ENCODE measurements at regions not wholly inside any gene's neighbourhood (a gene's known extent, or its start where the extent isn't known, plus 50 kb on each side); places are given as distances from the start of the nearest gene placed in this dataset.
A peak's percentile ranks its signal among the peaks of the same experiment; 100 is the strongest.

- DNase-seq = no peak
- no peak overlapping the region for H3K4me3 ChIP-seq
- H3K27ac ChIP-seq = no peak overlapping the region
- H3K9me3 ChIP-seq (replicated peaks) = peaks cover 9% of the 10 kb centered on the region; the same call in 1 of the 2 replicates
- H3K36me3 ChIP-seq = no peaks in the 10 kb centered on the region
- H3K4me1 ChIP-seq = peaks cover 24% of the 10 kb centered on the region
- H3K27me3 ChIP-seq = no peaks in the 10 kb centered on the region
These were observed 222.5 kb upstream of the PMEPA1 start for GRCh38 chr20:57932227-57932864.

- H3K27ac ChIP-seq = no peak overlapping the region
These were observed 220.5 kb upstream of the PMEPA1 start for GRCh38 chr20:57930351-57930750.

GRCh38 chr20:57928181-57928967 is 218.6 kb upstream of the PMEPA1 start:
- DNase-seq = peak; percentile 76 to 83
- Histone ChIP-seq H3K4me3 (no peak overlapping the region), H3K4me1 (peaks cover 25% of the 10 kb centered on the region), H3K36me3 (no peaks in the 10 kb centered on the region), H3K9me3 (replicated peaks) (peaks cover 31% of the 10 kb centered on the region), H3K27ac (peak overlapping the region; percentile 60), H3K27me3 (no peaks in the 10 kb centered on the region)

More at GRCh38 chr20:57930351-57930750, 220.5 kb upstream of the PMEPA1 start:
- H3K36me3 ChIP-seq = no peaks in the 10 kb centered on the region
- no peaks in the 10 kb centered on the region for H3K27me3 ChIP-seq
- H3K4me3 ChIP-seq = no peak overlapping the region
- no peak for DNase-seq
- peaks cover 25% of the 10 kb centered on the region for H3K4me1 ChIP-seq
- peaks cover 25% of the 10 kb centered on the region for H3K9me3 ChIP-seq (replicated peaks)

- H3K9me3 ChIP-seq (replicated peaks) = peaks cover 31% of the 10 kb centered on the region
- no peaks in the 10 kb centered on the region for H3K36me3 ChIP-seq
- H3K4me3 ChIP-seq = no peak overlapping the region
- H3K27me3 ChIP-seq = no peaks in the 10 kb centered on the region
- H3K27ac ChIP-seq = peak overlapping the region; percentile 60
- peaks cover 19% of the 10 kb centered on the region for H3K4me1 ChIP-seq
- DNase-seq = no peak
These were observed 217.6 kb upstream of the PMEPA1 start for GRCh38 chr20:57927376-57927775.

GRCh38 chr20:57922706-57923105 is 212.9 kb upstream of the PMEPA1 start:
- DNase-seq = no peak
- peaks cover 14% of the 10 kb centered on the region for H3K4me1 ChIP-seq

GRCh38 chr20:57922083-57922482 is 212.3 kb upstream of the PMEPA1 start:
- DNase-seq = no peak
- no peak overlapping the region for H3K4me3 ChIP-seq
- no peaks in the 10 kb centered on the region for H3K27me3 ChIP-seq
- no peak overlapping the region for H3K27ac ChIP-seq
- H3K9me3 ChIP-seq (replicated peaks) = peaks cover 21% of the 10 kb centered on the region
- H3K36me3 ChIP-seq = no peaks in the 10 kb centered on the region
- H3K4me1 ChIP-seq = peaks cover 15% of the 10 kb centered on the region

More at GRCh38 chr20:57922706-57923105, 212.9 kb upstream of the PMEPA1 start:
- no peaks in the 10 kb centered on the region for H3K27me3 ChIP-seq
- H3K36me3 ChIP-seq = no peaks in the 10 kb centered on the region
- H3K4me3 ChIP-seq = no peak overlapping the region
- H3K9me3 ChIP-seq (replicated peaks) = peaks cover 22% of the 10 kb centered on the region
- H3K27ac ChIP-seq = no peak overlapping the region

GRCh38 chr20:57921676-57922075 is 211.9 kb upstream of the PMEPA1 start:
- peaks cover 19% of the 10 kb centered on the region for H3K4me1 ChIP-seq
- H3K4me3 ChIP-seq = no peak overlapping the region

GRCh38 chr20:57920971-57921370 is 211.2 kb upstream of the PMEPA1 start:
- no peak for DNase-seq
- Histone ChIP-seq H3K9me3 (replicated peaks) (peaks cover 16% of the 10 kb centered on the region), H3K27ac (no peak overlapping the region), H3K36me3 (no peaks in the 10 kb centered on the region), H3K4me1 (peaks cover 21% of the 10 kb centered on the region), H3K4me3 (no peak overlapping the region), H3K27me3 (no peaks in the 10 kb centered on the region)

More at GRCh38 chr20:57921676-57922075, 211.9 kb upstream of the PMEPA1 start:
- H3K36me3 ChIP-seq = no peaks in the 10 kb centered on the region
- H3K27me3 ChIP-seq = no peaks in the 10 kb centered on the region
- H3K27ac ChIP-seq = no peak overlapping the region
- H3K9me3 ChIP-seq (replicated peaks) = peaks cover 17% of the 10 kb centered on the region
- no peak for DNase-seq

- Histone ChIP-seq H3K36me3 (no peaks in the 10 kb centered on the region), H3K4me1 (peaks cover 21% of the 10 kb centered on the region), H3K9me3 (replicated peaks) (peaks cover 5% of the 10 kb centered on the region), H3K4me3 (no peak overlapping the region), H3K27ac (no peak overlapping the region), H3K27me3 (no peaks in the 10 kb centered on the region)
- DNase-seq = peak; percentile 38 to 55
These were observed 209.2 kb upstream of the PMEPA1 start for GRCh38 chr20:57919049-57919448.

GRCh38 chr20:57918551-57918950 is 208.7 kb upstream of the PMEPA1 start:
- peaks cover 21% of the 10 kb centered on the region for H3K4me1 ChIP-seq
- H3K27ac ChIP-seq = no peak overlapping the region
- DNase-seq = no peak
- no peaks in the 10 kb centered on the region for H3K27me3 ChIP-seq
- peaks cover 5% of the 10 kb centered on the region for H3K9me3 ChIP-seq (replicated peaks)
- no peaks in the 10 kb centered on the region for H3K36me3 ChIP-seq
- H3K4me3 ChIP-seq = no peak overlapping the region

- no peak for DNase-seq
- Histone ChIP-seq H3K4me3 (no peak overlapping the region), H3K36me3 (no peaks in the 10 kb centered on the region), H3K27me3 (no peaks in the 10 kb centered on the region), H3K27ac (no peak overlapping the region), H3K9me3 (replicated peaks) (peaks cover 5% of the 10 kb centered on the region), H3K4me1 (peaks cover 22% of the 10 kb centered on the region)
These were observed 204.4 kb upstream of the PMEPA1 start for GRCh38 chr20:57914205-57914604.

GRCh38 chr20:57913156-57913930 is 203.5 kb upstream of the PMEPA1 start:
- DNase-seq = no peak
- no peak overlapping the region for H3K27ac ChIP-seq
- H3K4me3 ChIP-seq = no peak overlapping the region
- peaks cover 21% of the 10 kb centered on the region for H3K4me1 ChIP-seq
- H3K36me3 ChIP-seq = no peaks in the 10 kb centered on the region
- H3K9me3 ChIP-seq (replicated peaks) = peaks cover 5% of the 10 kb centered on the region
- H3K27me3 ChIP-seq = no peaks in the 10 kb centered on the region

- no peak for DNase-seq
- H3K9me3 ChIP-seq (replicated peaks) = peaks cover 5% of the 10 kb centered on the region
- H3K4me1 ChIP-seq = peaks cover 16% of the 10 kb centered on the region
- H3K27ac ChIP-seq = no peak overlapping the region
- no peaks in the 10 kb centered on the region for H3K27me3 ChIP-seq
- H3K36me3 ChIP-seq = no peaks in the 10 kb centered on the region
- H3K4me3 ChIP-seq = no peak overlapping the region
These were observed 202.4 kb upstream of the PMEPA1 start for GRCh38 chr20:57912227-57912582.

GRCh38 chr20:57911512-57912226 is 201.9 kb upstream of the PMEPA1 start:
- peaks cover 10% of the 10 kb centered on the region for H3K4me1 ChIP-seq
- no peak overlapping the region for H3K27ac ChIP-seq
- peaks cover 5% of the 10 kb centered on the region for H3K9me3 ChIP-seq (replicated peaks)
- no peak overlapping the region for H3K4me3 ChIP-seq
- DNase-seq = no peak
- no peaks in the 10 kb centered on the region for H3K27me3 ChIP-seq
- H3K36me3 ChIP-seq = no peaks in the 10 kb centered on the region
